Activated naive CD4-positive, alpha-beta T cell treated with anti-CD3 and anti-CD28 coated beads, Interleukin-2, amount 50 U/mL, for 72 hours (primary cell): ENCODE measurements at regions not wholly inside any gene's neighbourhood (a gene's known extent, or its start where the extent isn't known, plus 50 kb on each side); places are given as distances from the start of the nearest gene placed in this dataset.

Experiments used
- ATAC-seq, 2 donors: fragments of 150-1000 bp; cut with Tn5 transposase; 2 replicates each; pipeline ENCODE4 v1.10.0; 2021; ENCODE audit warnings: mild to moderate bottlenecking in 2 of 2, moderate library complexity in 2 of 2
- DNase-seq, 2 donors: peaks; one replicate each; pipeline ENCODE4 v3.0.0; 2021 to 2022; ENCODE audit warnings: low spot score in 2 of 2
- H3K27ac Mint-ChIP-seq, 2 donors: one replicate each; pipeline ENCODE4 v1.8.0; 2022; ENCODE audit warnings: mild to moderate bottlenecking in 2 of 2, mixed read lengths in 2 of 2
- H3K36me3 Mint-ChIP-seq, 2 donors: one replicate each; pipeline ENCODE4 v1.8.0; 2022; ENCODE audit warnings: mixed read lengths in 2 of 2
- H3K9me3 Mint-ChIP-seq, 2 donors: one replicate each; pipeline ENCODE4 v1.8.0; 2022; ENCODE audit warnings: mixed read lengths in 2 of 2

GRCh38 chr13:75231235-75231634, 250.7 kb downstream of the TBC1D4 start:
- DNase-seq: no peak
- Mint-ChIP-seq H3K36me3 (no peaks in the 10 kb centered on the region), H3K9me3 (no peaks in the 10 kb centered on the region), H3K27ac (no peak overlapping the region)
- no peak for ATAC-seq

GRCh38 chr13:75226733-75227435, 255.1 kb downstream of the TBC1D4 start:
- peak; percentile 38 to 54 for ATAC-seq
- Mint-ChIP-seq H3K9me3 (no peaks in the 10 kb centered on the region), H3K27ac (no peak overlapping the region), H3K36me3 (no peaks in the 10 kb centered on the region)
- no peak for DNase-seq

- H3K27ac Mint-ChIP-seq: no peak overlapping the region
- DNase-seq (no peak), ATAC-seq (no peak)
- no peaks in the 10 kb centered on the region for H3K36me3 Mint-ChIP-seq
- no peaks in the 10 kb centered on the region for H3K9me3 Mint-ChIP-seq
Observed at GRCh38 chr13:75226092-75226491, 255.9 kb downstream of the TBC1D4 start.

DNA sequence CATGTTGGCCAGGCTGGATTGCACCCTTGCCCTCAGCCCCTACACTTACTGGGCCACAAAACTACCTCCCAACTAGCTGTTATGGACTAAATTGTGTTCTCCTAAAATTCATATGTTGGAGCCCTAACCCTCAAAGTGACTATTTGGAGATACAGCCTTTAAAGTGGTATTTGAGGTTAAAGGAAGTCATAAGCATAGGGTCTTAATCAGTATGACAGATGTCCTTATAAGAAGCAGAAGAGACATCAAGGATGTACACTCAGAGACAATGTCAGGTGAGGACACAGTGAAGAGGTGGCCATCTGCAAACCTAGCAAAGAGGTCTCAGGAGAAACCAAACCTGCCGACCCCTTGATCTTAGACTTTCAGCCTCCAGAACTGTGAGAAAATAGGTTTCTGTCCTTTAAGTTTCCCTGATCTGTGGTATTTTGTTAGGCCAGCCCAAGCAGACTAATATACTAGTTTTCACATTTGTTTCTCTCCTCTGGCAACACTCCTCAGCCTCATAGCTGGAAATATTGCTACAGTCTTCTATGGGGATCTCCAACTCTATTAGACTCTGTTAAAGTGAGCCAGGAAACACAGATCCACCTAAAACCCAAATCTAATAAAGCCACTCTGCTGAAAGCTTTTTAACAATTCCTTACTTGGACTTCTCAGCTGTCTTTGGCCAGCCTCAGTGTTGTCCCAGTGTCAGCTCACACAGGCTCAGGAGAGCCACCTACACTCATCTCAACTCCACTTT, 256.5 kb downstream of the TBC1D4 start:
- no peak for ATAC-seq
- Mint-ChIP-seq H3K9me3 (no peaks in the 10 kb centered on the region), H3K27ac (no peak overlapping the region)

DNA sequence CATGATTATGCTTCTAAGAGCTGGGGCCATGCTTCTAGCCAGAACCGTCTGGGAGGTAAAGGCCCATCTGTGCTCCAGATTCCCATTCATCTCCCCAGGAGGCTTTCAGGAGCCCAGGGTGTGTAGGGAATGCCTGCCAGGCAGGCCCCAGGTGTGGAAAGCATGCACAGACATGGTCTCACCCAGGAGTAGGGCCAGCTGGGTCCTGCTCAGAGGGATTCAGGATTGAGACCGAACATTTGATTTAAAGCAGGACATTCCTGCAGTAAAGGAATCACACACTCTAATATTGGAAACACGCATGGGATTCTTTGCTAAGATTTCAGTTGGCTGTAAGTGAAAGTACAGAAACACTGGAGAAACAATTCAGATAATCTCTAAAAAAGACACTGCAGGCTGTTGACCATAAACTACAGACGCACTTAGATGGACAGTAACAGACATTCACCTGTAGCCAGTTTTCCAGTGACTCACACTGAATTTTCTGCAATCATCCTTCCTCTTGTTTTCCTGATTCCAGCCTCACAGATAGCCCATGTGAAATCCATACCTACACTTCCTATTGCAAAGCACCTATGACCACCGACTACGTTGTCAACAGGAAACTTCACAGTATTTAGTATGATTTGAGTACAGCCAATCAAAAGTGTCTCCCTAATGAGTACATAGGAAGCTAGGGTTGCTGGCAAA, 257.8 kb downstream of the TBC1D4 start:
- Mint-ChIP-seq H3K36me3 (no peaks in the 10 kb centered on the region), H3K9me3 (no peaks in the 10 kb centered on the region), H3K27ac (no peak overlapping the region)
- DNase-seq: no peak
- no peak for ATAC-seq

More for the DNA sequence above, 256.5 kb downstream of the TBC1D4 start:
- H3K36me3 Mint-ChIP-seq: no peaks in the 10 kb centered on the region
- no peak for DNase-seq

- H3K9me3 Mint-ChIP-seq: no peaks in the 10 kb centered on the region
Observed at GRCh38 chr13:75222031-75222430, 259.9 kb downstream of the TBC1D4 start.

GRCh38 chr13:75220861-75221260, 261.1 kb downstream of the TBC1D4 start:
- Mint-ChIP-seq H3K36me3 (no peaks in the 10 kb centered on the region), H3K9me3 (no peaks in the 10 kb centered on the region), H3K27ac (no peak overlapping the region)
- no peak for ATAC-seq
- no peak for DNase-seq

More at GRCh38 chr13:75222031-75222430, 259.9 kb downstream of the TBC1D4 start:
- no peak overlapping the region for H3K27ac Mint-ChIP-seq
- ATAC-seq (no peak), DNase-seq (no peak)
- H3K36me3 Mint-ChIP-seq: no peaks in the 10 kb centered on the region

DNA sequence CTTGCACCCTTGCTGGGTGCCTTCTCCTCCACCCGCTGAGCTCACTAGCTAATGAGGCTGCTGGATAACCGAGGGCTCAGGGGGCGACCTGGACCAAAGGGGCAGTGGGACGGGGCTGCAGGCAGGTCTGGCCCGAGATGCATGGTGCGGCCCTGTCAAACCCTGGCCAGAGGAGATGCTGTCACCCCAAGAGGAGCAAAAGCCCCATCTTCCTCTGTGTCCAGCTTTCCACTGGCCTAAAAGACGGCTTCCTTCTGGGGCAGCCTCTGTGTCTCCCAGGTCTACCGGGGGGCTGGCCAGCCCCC, 261.8 kb downstream of the TBC1D4 start:
- ATAC-seq: no peak
- Mint-ChIP-seq H3K27ac (no peak overlapping the region), H3K36me3 (no peaks in the 10 kb centered on the region), H3K9me3 (no peaks in the 10 kb centered on the region)
- DNase-seq: no peak

DNA sequence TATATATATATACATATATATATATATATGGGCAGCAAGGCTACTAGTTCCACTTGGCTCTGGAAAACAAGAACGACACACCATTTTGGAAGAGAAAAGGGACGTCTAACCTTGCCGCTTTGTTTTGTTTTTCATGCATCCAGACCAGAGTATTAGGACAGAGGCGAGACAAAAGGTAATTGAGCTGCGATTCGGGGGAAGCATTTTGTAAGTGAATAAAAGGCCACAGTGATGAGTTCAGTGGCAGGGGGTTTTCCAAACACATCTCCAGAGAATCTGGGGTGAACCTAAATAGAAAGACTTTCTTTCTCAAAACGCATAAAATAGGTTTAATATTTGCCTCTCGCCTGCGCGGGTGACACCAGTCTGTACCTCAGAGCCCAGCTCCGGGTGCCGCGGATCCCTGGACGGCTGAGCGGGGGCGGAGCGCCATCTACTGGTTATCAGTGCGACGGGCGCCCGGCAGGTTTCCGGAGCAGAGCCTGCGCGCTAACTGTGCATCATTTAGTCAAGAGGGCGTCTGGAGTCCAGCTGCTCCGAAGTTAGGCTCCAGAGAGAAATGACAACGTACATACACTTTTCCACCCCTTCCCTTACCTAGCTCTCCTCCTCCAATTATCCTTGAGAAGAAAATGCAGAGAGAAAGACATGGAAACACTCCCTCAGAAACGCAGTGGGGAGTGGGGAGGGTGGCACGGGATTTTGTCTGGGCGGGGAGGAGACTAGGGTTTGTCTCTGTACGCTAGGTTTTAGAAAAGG, 262.3 kb downstream of the TBC1D4 start:
- DNase-seq: peak; percentile 68 to 91
- no peak overlapping the region for H3K27ac Mint-ChIP-seq
- no peaks in the 10 kb centered on the region for H3K9me3 Mint-ChIP-seq
- no peaks in the 10 kb centered on the region for H3K36me3 Mint-ChIP-seq
- ATAC-seq: peak; percentile 98 to 99

DNA sequence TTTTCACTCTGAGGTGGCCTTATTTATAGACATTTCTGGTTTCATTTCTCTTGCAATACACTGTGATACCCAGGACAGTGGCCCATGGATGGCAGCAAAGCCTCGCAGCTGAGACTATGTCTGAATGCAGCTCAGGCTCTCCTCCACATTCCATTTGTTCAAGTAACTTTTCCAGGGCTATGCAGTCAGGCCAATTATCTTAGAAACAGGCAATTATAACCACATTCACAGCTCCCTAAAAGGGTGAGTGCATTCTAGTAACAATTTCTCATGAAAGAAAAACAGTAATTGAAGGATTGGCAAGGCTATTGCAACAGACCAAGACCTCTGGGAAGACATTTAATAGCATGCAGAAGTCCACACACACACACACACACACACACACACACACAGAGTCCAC, 264.0 kb downstream of the TBC1D4 start:
- no peaks in the 10 kb centered on the region for H3K36me3 Mint-ChIP-seq
- DNase-seq: no peak
- ATAC-seq: no peak
- no peaks in the 10 kb centered on the region for H3K9me3 Mint-ChIP-seq
- no peak overlapping the region for H3K27ac Mint-ChIP-seq

GRCh38 chr13:75216038-75216437, 265.9 kb downstream of the TBC1D4 start:
- Mint-ChIP-seq H3K36me3 (no peaks in the 10 kb centered on the region), H3K27ac (no peak overlapping the region), H3K9me3 (no peaks in the 10 kb centered on the region)
- DNase-seq (no peak), ATAC-seq (no peak)

DNA sequence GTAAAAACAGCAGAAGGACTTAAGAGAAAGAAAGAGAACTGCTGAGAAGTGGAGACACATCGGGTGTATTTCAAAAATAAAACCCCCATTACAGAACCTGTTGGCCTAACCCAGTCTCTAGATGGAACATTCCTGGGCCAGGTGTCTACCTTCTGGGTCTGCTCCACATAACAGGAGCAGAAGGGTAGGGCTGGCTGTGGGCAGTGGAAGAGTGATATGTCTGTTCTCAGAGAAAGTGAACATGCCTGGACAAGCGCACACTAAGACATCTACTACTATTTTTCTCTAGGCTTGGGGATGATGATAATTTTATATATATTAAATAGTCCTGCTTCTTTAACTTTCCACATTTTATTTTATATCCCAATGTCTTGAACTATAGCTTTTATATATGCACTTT, 267.1 kb downstream of the TBC1D4 start:
- peaks cover 0 to 3% of the 10 kb centered on the region in 2 donors for H3K9me3 Mint-ChIP-seq
- no peak overlapping the region for H3K27ac Mint-ChIP-seq
- ATAC-seq (no peak), DNase-seq (no peak)
- no peaks in the 10 kb centered on the region for H3K36me3 Mint-ChIP-seq

GRCh38 chr13:75202981-75203380, 279.0 kb downstream of the TBC1D4 start:
- Mint-ChIP-seq H3K9me3 (peaks cover 7 to 8% of the 10 kb centered on the region in 2 donors), H3K27ac (no peak overlapping the region), H3K36me3 (no peaks in the 10 kb centered on the region)
- ATAC-seq (no peak), DNase-seq (no peak)

- ATAC-seq: no peak
- Mint-ChIP-seq H3K27ac (no peak overlapping the region), H3K36me3 (no peaks in the 10 kb centered on the region), H3K9me3 (no peaks in the 10 kb centered on the region)
- no peak for DNase-seq
Observed at GRCh38 chr13:75197803-75198202, 284.2 kb downstream of the TBC1D4 start.

- Mint-ChIP-seq H3K9me3 (no peaks in the 10 kb centered on the region), H3K36me3 (no peaks in the 10 kb centered on the region), H3K27ac (no peak overlapping the region)
- DNase-seq (no peak), ATAC-seq (no peak)
Observed at GRCh38 chr13:75196147-75196837, 285.7 kb downstream of the TBC1D4 start.

DNA sequence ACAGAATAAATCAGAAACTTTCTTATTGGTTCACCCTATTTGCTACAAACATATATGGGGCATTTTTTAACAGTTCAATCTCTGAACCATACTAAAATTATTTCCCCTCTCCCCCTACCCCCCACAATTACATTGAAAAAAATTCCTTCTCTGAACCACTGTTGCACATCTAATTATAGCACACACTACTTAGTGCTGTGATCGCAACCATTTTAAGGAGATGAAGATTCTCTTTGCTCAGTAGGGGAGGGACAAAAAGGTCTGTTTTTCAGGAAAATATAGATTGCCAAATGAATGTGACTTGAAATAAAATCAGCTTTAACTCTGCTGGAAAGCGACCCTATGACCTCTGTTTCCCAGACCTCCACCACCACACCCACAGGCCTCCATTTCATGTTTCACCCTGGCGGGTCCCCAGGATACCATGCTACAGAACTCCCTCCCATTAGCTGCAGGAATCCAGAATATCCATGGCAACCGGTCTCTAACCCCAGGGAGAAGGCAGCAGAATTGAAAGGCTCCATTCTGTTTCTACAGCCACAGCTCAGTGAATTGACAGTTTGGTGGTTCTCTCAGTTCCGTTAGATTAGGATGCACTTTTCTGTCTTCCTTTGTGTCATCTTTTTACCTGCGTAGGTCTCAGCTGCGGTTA, 286.3 kb downstream of the TBC1D4 start:
- Mint-ChIP-seq H3K9me3 (no peaks in the 10 kb centered on the region), H3K36me3 (no peaks in the 10 kb centered on the region), H3K27ac (no peak overlapping the region)
- no peak for ATAC-seq
- no peak for DNase-seq
